ENCODE measurements at regions not wholly inside any gene's neighbourhood (a gene's known extent, or its start where the extent isn't known, plus 50 kb on each side); places are given as distances from the start of the nearest gene placed in this dataset.

DNA sequence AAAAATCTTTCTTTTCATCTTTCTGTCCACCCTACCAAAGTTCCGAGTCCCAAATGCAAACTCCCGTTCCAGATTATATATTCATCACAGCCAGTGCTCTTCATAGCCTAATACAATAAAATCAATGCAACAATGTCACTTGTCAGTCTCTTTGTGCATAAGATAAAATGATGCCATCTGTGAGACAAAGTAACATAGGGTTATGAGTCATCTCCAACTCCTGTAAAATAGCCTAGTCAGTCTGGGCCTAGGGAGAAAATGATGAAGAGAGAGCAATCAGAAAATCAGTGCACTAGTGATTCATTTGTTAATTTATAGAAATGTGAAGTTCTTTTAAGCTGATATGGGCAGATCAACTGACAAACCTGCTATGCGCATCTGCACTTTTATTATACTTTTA is 689.1 kb upstream of the DIAPH2 start:
- DNase-seq (ENCODE audit: low read depth in 1 of 2, low spot score in 2 of 2) (no peak), FAIRE-seq (no peak)
- Histone ChIP-seq H3K23me2 (ENCODE audit: low read depth, low read length) (no peaks in the 10 kb centered on the region), H3K14ac (ENCODE audit: insufficient read length) (no peak overlapping the region), H3K9ac (replicated peaks in 1 of 4; ENCODE audit: extremely low read depth in 1 of 4, low read depth in 3 of 4, low read length in 3 of 4) (no peak overlapping the region), H3K56ac (replicated peaks; ENCODE audit: insufficient read length, low read depth, low read length) (no peak overlapping the region), H2BK12ac (ENCODE audit: low read depth, low read length) (no peak overlapping the region), H2BK20ac (ENCODE audit: low read length) (no peak overlapping the region), H3K9me3 (ENCODE audit: insufficient read depth in 2 of 2, low read depth in 1 of 2, low read length in 1 of 2) (no peaks in the 10 kb centered on the region), H3K36me3 (ENCODE audit: control insufficient read depth in 2 of 4, insufficient read depth in 4 of 4, low read length in 3 of 4) (no peaks in the 10 kb centered on the region), H3K4me3 (ENCODE audit: extremely low read depth in 1 of 4, insufficient read depth in 2 of 4, low read depth in 3 of 4, low read length in 4 of 4) (no peak overlapping the region), H3K79me1 (ENCODE audit: low read depth, low read length) (no peaks in the 10 kb centered on the region), H4K5ac (ENCODE audit: insufficient read length, low read depth, low read length) (no peak overlapping the region), H2AK5ac (ENCODE audit: low read depth, low read length) (no peak overlapping the region), H2BK120ac (replicated peaks; ENCODE audit: low read depth, low read length) (no peak overlapping the region), H3K18ac (ENCODE audit: extremely low read depth, low read length) (no peak overlapping the region), H2BK15ac (ENCODE audit: low read length) (no peak overlapping the region), H3K23ac (ENCODE audit: insufficient read length) (no peak overlapping the region), H3K4me1 (replicated peaks in 1 of 4; ENCODE audit: control insufficient read depth in 3 of 4, insufficient read depth in 4 of 4, low read length in 3 of 4) (no peaks in the 10 kb centered on the region), H3K79me2 (ENCODE audit: control insufficient read depth in 1 of 2, insufficient read depth in 2 of 2, low read length in 2 of 2) (no peaks in the 10 kb centered on the region), H4K91ac (replicated peaks; ENCODE audit: insufficient read length, low read length) (no peak overlapping the region), H3K27ac (ENCODE audit: low read depth, low read length) (no peak overlapping the region), H2BK5ac (ENCODE audit: low read depth, low read length) (no peak overlapping the region), H2AFZ (ENCODE audit: low read length) (no peak overlapping the region), H4K8ac (ENCODE audit: extremely low read depth, insufficient read depth, low read length) (no peak overlapping the region), H3K4ac (replicated peaks; ENCODE audit: insufficient read length, low read depth, low read length) (no peak overlapping the region), H3K27me3 (replicated peaks in 1 of 4; ENCODE audit: control insufficient read depth in 3 of 4, extremely low read depth in 1 of 4, insufficient read depth in 3 of 4, low read length in 3 of 4) (no peaks in the 10 kb centered on the region), H4K20me1 (replicated peaks in 1 of 2; ENCODE audit: control insufficient read depth in 1 of 2, insufficient read depth in 2 of 2, low read length in 2 of 2) (no peaks in the 10 kb centered on the region), H3K4me2 (ENCODE audit: insufficient read depth in 1 of 2, low read depth in 2 of 2, low read length in 2 of 2) (no peak overlapping the region)
- 96% methylated on average over 3 of the region's 3 CpGs; no CpG with 5 or more reads in 1 of the 2 experiments for WGBS, 2 experiments (ENCODE audit: extremely low coverage in 1 of 2, insufficient coverage in 1 of 2, insufficient read length in 1 of 2, insufficient replicate concordance in 2 of 2, low coverage in 1 of 2, low lambda C conversion rate in 2 of 2, missing lambda C conversion rate in 1 of 2)
- CTCF ChIA-PET (ENCODE audit: partially characterized antibody): no interaction called here
- POLR2A ChIA-PET (ENCODE audit: partially characterized antibody): no interaction called here
- TF ChIP-seq EZH2 (IDR thresholded peaks at IDR 0.05; ENCODE audit: low read depth, low read length, severe bottlenecking): no peak

All from H1 (cell line).